ENCODE measurements at regions not wholly inside any gene's neighbourhood (a gene's known extent, or its start where the extent isn't known, plus 50 kb on each side); places are given as distances from the start of the nearest gene placed in this dataset.

DNA sequence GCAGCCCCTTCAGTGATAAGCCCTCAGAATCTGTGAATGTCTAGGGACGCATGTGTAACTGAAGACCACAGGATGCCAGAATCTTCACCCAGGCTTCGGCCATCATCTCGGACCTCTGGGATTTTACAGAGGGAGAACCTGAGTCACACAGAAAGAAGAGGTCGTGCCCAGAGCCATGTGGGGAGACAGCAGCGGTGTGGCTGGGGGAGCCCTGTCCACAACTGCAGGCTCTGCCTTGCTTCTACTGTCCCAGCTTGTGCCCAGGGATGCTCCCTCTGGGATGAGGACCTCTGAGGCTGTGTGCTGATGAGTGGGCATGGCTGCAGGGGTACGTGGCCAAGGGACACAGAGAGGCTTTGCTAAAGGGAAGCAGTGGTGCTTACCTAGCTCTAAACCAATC, 582.0 kb downstream of the TBC1D22A start:
- BruUV-seq (replicated peaks): no TSS peak
- in situ Hi-C loops (cut with HindIII; ENCODE audit: low pct_unique_long_range_greater_than_20kb, low sequenced_read_pairs): no loop called here
- Histone ChIP-seq H3K4me3 (ENCODE audit: low read depth in 2 of 2, low read length in 2 of 2) (no peak overlapping the region), H3K4me1 (ENCODE audit: control insufficient read depth, insufficient read depth, low read length) (no peaks in the 10 kb centered on the region), H3K9me3 (ENCODE audit: control insufficient read depth, insufficient read depth, low read depth, low read length) (no peaks in the 10 kb centered on the region), H3K36me3 (ENCODE audit: control insufficient read depth, insufficient read depth, low read length) (no peaks in the 10 kb centered on the region), H3K27ac (ENCODE audit: low read length) (no peak overlapping the region), H3K27me3 (ENCODE audit: control insufficient read depth, insufficient read depth, low read length) (no peaks in the 10 kb centered on the region)
- ChIA-PET CTCF (no interaction called here), POLR2A (no interaction called here)
- ATAC-seq: no peak
- no peak for DNase-seq (ENCODE audit: low read depth, low spot score)
- TF ChIP-seq POLR2AphosphoS5 (IDR thresholded peaks at IDR 0.05; ENCODE audit: low read depth, low read length) (no peak), TCF7L2 (IDR thresholded peaks at IDR 0.05; ENCODE audit: low read depth, low read length) (no peak), CTCF (IDR thresholded peaks at IDR 0.05) (no peak), SIN3A (IDR thresholded peaks at IDR 0.05; ENCODE audit: borderline replicate concordance, insufficient read depth, low read depth, low read length) (no peak)
- TF ChIP-seq, protein P1, sequence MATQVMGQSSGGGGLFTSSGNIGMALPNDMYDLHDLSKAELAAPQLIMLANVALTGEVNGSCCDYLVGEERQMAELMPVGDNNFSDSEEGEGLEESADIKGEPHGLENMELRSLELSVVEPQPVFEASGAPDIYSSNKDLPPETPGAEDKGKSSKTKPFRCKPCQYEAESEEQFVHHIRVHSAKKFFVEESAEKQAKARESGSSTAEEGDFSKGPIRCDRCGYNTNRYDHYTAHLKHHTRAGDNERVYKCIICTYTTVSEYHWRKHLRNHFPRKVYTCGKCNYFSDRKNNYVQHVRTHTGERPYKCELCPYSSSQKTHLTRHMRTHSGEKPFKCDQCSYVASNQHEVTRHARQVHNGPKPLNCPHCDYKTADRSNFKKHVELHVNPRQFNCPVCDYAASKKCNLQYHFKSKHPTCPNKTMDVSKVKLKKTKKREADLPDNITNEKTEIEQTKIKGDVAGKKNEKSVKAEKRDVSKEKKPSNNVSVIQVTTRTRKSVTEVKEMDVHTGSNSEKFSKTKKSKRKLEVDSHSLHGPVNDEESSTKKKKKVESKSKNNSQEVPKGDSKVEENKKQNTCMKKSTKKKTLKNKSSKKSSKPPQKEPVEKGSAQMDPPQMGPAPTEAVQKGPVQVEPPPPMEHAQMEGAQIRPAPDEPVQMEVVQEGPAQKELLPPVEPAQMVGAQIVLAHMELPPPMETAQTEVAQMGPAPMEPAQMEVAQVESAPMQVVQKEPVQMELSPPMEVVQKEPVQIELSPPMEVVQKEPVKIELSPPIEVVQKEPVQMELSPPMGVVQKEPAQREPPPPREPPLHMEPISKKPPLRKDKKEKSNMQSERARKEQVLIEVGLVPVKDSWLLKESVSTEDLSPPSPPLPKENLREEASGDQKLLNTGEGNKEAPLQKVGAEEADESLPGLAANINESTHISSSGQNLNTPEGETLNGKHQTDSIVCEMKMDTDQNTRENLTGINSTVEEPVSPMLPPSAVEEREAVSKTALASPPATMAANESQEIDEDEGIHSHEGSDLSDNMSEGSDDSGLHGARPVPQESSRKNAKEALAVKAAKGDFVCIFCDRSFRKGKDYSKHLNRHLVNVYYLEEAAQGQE (IDR thresholded peaks at IDR 0.05; ENCODE audit: insufficient read depth in 1 of 2, low read depth in 2 of 2, low read length in 1 of 2): no peak
- intact Hi-C loops (cut with micrococcal nuclease; ENCODE audit: unreplicated experiment): no loop called here

GRCh38 chr22:47343611-47344010, 581.2 kb downstream of the TBC1D22A start:
- in situ Hi-C loops (cut with HindIII; ENCODE audit: low pct_unique_long_range_greater_than_20kb, low sequenced_read_pairs) (no loop called here), intact Hi-C loops (cut with micrococcal nuclease; ENCODE audit: unreplicated experiment) (no loop called here)
- Histone ChIP-seq H3K27ac (ENCODE audit: low read length) (no peak overlapping the region), H3K9me3 (ENCODE audit: control insufficient read depth, insufficient read depth, low read depth, low read length) (no peaks in the 10 kb centered on the region), H3K4me1 (ENCODE audit: control insufficient read depth, insufficient read depth, low read length) (no peaks in the 10 kb centered on the region), H3K27me3 (ENCODE audit: control insufficient read depth, insufficient read depth, low read length) (no peaks in the 10 kb centered on the region), H3K4me3 (ENCODE audit: low read depth in 2 of 2, low read length in 2 of 2) (no peak overlapping the region), H3K36me3 (ENCODE audit: control insufficient read depth, insufficient read depth, low read length) (no peaks in the 10 kb centered on the region)
- BruUV-seq (replicated peaks): no TSS peak
- no peak for DNase-seq (ENCODE audit: low read depth, low spot score)
- ATAC-seq: no peak
- ChIA-PET POLR2A (no interaction called here), CTCF (no interaction called here)
- no peak for TF ChIP-seq POLR2AphosphoS5 (IDR thresholded peaks at IDR 0.05; ENCODE audit: low read depth, low read length)
- TF ChIP-seq TCF7L2 (IDR thresholded peaks at IDR 0.05; ENCODE audit: low read depth, low read length): no peak
- TF ChIP-seq, protein P1 (IDR thresholded peaks at IDR 0.05; ENCODE audit: insufficient read depth in 1 of 2, low read depth in 2 of 2, low read length in 1 of 2): no peak
- TF ChIP-seq CTCF (IDR thresholded peaks at IDR 0.05): no peak
- TF ChIP-seq SIN3A (IDR thresholded peaks at IDR 0.05; ENCODE audit: borderline replicate concordance, insufficient read depth, low read depth, low read length): no peak

Data from Panc1 (cell line).